Ammon's horn (tissue), 1 donor: ENCODE measurements at regions not wholly inside any gene's neighbourhood (a gene's known extent, or its start where the extent isn't known, plus 50 kb on each side); places are given as distances from the start of the nearest gene placed in this dataset.
A peak's percentile ranks its signal among the peaks of the same experiment; 100 is the strongest.
"Not testable (repeated sequence)": the region's sequence is repeated elsewhere in the genome, so short reads cannot be mapped to it uniquely, and the experiment has no call there.

ENCODE experiments used
- DNase-seq: peaks from one replicate; pipeline ENCODE4 v3.0.0-alpha.2; 2016; ENCODE audit warnings: low spot score

- DNase-seq = not testable (repeated sequence)
These were observed 207.8 kb downstream of the USP6NL start for GRCh38 chr10:11403646-11404045.

- DNase-seq = no peak
These were observed 208.3 kb downstream of the USP6NL start for GRCh38 chr10:11403116-11403515.

GRCh38 chr10:11402392-11402791 is 209.1 kb downstream of the USP6NL start:
- DNase-seq = no peak

GRCh38 chr10:11401264-11402235 is 209.9 kb downstream of the USP6NL start:
- no peak for DNase-seq

- peak; percentile 54 for DNase-seq
These were observed 213.4 kb downstream of the USP6NL start for GRCh38 chr10:11397980-11398580.

- no peak for DNase-seq
These were observed 214.1 kb downstream of the USP6NL start for GRCh38 chr10:11397077-11397965.

GRCh38 chr10:11396311-11396955 is 215.0 kb downstream of the USP6NL start:
- DNase-seq = no peak

GRCh38 chr10:11395581-11396310 is 215.7 kb downstream of the USP6NL start:
- DNase-seq = no peak

- no peak for DNase-seq
These were observed 216.3 kb downstream of the USP6NL start for GRCh38 chr10:11395161-11395560.

- DNase-seq = no peak
These were observed 217.6 kb downstream of the USP6NL start for GRCh38 chr10:11393858-11394257.

GRCh38 chr10:11392776-11393175 is 218.7 kb downstream of the USP6NL start:
- DNase-seq = no peak

- DNase-seq = no peak
These were observed 222.5 kb downstream of the USP6NL start for GRCh38 chr10:11388996-11389395.

- DNase-seq = no peak
These were observed 223.8 kb downstream of the USP6NL start for GRCh38 chr10:11387551-11388222.

GRCh38 chr10:11387044-11387443 is 224.4 kb downstream of the USP6NL start:
- DNase-seq = no peak
